Activated naive CD4-positive, alpha-beta T cell treated with anti-CD3 and anti-CD28 coated beads, Interleukin-2, amount 50 U/mL, for 16 hours (primary cell): ENCODE measurements at regions not wholly inside any gene's neighbourhood (a gene's known extent, or its start where the extent isn't known, plus 50 kb on each side); places are given as distances from the start of the nearest gene placed in this dataset.

Experiments used
- DNase-seq: peaks from one replicate; pipeline ENCODE4 v3.0.0-alpha.2; 2020

DNA sequence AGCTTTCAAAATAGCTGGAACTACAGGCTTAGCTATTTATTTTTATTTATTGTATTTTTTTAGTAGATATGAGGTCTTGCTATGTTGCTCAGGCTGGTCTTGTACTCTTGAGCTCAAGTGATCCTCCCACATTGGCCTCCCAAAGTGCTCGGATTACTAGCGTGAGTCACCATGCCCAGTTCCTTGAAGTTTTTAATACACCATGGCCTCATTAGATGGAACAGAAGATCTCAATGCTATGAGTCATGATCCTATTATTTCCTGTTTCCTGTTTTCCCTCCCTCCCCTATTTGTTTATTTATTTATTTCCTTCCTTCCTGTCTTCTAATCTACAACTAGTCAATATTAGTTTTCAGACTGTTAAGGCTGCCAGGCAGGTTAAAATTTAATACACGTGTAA is 309.0 kb downstream of the CMPK2 start:
- no peak for DNase-seq

GRCh38 chr2:6557737-6558136 is 308.0 kb downstream of the CMPK2 start:
- no peak for DNase-seq

GRCh38 chr2:6562771-6563170 is 302.9 kb downstream of the CMPK2 start:
- DNase-seq = no peak

GRCh38 chr2:6564326-6564725 is 301.4 kb downstream of the CMPK2 start:
- DNase-seq = no peak

DNA sequence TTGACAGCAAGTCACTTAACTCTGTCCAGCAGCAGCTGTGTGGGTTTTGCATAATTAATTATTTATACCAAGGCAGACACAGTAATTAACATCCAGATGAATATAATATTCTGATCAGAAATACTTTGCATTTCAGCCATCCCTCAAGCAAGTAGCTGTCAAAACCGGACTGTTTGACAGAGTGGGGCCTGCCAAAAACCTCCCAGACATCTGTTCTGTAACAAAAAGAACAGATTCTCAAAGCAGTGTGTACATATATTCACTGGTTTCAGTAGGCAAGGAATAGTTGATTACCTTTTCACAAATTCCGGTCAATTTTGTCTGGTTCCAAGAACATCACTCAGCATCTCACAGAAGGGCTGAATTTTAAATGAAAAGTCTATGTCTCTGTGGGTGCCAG is 291.6 kb downstream of the CMPK2 start:
- no peak for DNase-seq

GRCh38 chr2:6576302-6576701 is 289.4 kb downstream of the CMPK2 start:
- DNase-seq = no peak

DNA sequence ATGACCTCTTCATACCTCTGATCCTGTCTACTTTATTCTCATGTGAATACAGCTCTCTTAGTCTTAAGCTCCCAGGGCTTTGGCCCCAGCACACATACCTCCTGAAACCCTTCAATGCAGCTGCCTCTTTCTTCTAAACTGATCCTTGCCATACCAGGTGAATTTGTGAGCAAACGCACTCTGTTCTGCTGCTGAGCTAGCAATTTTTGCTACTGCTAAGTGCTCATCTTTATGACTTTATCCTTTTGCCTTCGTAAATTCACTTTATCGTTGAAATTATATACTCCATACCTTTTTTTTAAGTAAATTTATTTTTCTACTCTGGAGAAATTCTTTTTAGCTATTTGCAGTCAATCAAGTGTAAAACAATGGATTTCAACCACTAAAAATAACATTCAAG is 287.7 kb downstream of the CMPK2 start:
- DNase-seq = no peak

DNA sequence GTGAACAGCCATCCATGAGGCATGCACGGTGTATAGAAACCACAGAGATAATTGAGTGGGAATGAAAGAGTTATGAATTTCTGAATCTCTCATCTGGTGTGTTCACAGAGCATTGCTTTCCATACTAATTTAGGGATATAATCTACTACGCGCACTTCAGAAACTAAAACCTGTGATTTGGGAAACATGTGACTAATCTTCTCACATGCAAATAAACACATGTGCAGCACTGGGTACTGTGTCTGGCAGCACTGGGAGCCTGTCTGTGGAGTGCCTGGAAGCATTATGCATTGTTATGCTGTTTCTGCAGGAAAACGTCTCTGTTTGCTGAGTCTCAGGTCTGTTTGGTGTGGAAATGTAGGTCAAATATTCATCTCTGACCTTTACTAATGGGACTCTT is 287.3 kb downstream of the CMPK2 start:
- no peak for DNase-seq

DNA sequence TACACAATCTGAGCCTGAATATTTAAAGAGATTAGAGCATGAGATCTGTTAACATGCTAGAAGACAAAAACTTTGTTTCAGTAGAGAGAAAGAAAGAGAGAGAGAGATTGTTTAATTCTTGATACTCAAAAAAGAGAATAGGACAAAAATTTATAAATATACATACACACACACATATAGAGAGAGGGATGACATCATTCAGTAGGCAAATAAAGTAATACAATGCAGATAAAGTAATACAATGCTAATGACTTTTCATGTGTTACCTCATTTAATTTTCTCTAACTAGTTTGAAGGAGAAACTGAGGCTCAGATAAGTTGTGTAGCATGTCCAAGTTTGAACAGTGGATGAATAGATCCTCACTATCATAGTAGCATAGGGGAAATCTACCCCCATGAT is 286.4 kb downstream of the CMPK2 start:
- DNase-seq = no peak

DNA sequence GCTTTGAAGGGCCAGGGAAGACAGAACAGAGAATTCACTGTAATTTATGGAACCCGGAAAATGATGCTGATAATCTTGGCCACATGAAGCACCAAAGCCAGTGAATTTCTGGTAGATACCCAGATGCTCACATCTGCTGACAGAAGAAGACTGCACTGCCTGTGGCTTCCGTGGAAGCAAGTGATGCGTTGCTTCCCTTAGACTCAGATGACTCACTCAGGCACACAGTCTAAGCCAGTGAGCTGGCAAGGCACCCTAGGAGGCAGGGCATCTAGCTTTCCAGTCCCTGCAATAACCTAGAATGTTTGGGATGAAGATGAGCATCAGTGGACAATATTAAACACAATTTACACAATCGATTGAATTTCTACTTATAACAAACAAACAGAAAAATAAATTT is 284.7 kb downstream of the CMPK2 start:
- no peak for DNase-seq

- no peak for DNase-seq
These were observed 276.6 kb downstream of the CMPK2 start for GRCh38 chr2:6589150-6589549.

DNA sequence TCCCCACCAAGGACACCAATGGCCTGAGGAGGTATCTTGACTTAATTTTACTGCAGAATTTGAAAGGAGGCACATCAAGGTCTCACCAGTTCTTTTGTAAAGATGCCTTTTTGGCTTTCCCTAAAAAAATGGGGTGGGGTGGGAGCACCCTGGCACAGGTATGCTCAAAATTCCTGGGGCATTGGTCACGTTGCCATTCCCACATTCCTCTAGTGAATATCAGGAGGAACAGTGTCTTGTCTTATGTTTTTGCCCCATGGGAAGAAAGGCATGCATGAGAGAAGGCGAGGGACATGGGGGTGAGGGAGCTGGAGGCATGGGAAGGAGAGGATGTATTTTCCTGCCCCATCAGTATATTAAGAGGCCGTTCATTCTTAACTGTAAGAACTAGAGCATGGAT is 275.3 kb downstream of the CMPK2 start:
- no peak for DNase-seq

GRCh38 chr2:6602471-6602870 is 263.2 kb downstream of the CMPK2 start:
- no peak for DNase-seq

DNA sequence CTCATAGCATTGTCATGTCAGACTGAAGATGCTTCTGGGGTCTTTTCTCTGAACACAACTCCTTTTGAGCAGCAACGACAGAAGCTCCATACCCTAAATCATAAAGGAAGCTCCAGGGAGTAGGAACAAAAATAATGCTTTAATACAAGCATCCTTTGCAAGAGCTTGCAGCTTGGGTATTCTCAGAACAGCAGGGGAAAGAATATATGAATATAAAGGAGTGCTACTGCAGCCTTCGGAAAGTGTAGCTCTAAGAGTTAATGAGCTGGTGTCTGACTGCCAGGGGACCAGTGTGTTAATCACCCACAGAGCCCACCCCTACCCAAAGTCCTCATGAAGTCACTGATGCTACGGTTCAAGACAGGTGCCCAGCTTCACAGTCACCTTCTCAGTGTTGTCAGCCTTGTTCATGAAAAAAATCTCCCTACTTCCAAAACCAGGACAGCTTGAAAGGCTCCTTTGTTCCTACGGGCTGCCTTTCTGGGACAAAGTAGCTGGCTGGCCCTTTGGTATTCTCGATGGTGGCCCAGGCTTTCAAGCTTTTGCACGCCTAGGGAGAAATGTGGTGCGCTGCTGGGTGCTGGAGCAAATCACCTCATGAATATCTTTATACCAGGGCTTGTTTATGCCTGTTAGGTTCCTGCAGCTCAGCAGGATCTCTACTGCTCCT is 259.7 kb downstream of the CMPK2 start:
- no peak for DNase-seq

- no peak for DNase-seq
These were observed 247.9 kb downstream of the CMPK2 start for GRCh38 chr2:6617794-6618193.

GRCh38 chr2:6618201-6618600 is 247.5 kb downstream of the CMPK2 start:
- DNase-seq = no peak

GRCh38 chr2:6623746-6624145 is 242.0 kb downstream of the CMPK2 start:
- no peak for DNase-seq

GRCh38 chr2:6626401-6627012 is 239.2 kb downstream of the CMPK2 start:
- DNase-seq = no peak

DNA sequence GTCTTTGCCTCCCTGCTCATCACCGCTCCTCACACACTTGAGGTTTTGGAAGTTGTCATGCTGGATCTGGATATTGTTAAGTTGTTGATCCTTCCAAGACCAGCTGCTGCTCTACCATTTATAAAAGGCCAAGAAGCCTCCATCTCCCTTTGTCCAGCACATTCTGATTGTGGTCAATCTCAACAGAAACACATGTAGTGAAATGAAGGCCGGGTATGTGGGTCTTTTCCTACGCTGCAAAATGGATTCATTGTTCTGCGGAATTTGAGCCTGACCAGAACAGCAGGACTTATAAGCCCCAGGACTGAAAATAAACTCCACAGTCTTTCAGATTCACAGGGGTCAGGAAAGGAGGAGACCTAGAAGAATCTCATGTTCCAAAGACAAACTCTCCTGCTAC is 238.4 kb downstream of the CMPK2 start:
- DNase-seq = no peak

- DNase-seq = no peak
These were observed 235.5 kb downstream of the CMPK2 start for GRCh38 chr2:6630209-6630608.

- no peak for DNase-seq
These were observed 230.4 kb downstream of the CMPK2 start for GRCh38 chr2:6635296-6635695.

- no peak for DNase-seq
These were observed 228.4 kb downstream of the CMPK2 start for GRCh38 chr2:6637330-6637729.

- DNase-seq = no peak
These were observed 225.6 kb downstream of the CMPK2 start for GRCh38 chr2:6639929-6640620.

GRCh38 chr2:6640621-6641015 is 225.1 kb downstream of the CMPK2 start:
- DNase-seq = no peak

DNA sequence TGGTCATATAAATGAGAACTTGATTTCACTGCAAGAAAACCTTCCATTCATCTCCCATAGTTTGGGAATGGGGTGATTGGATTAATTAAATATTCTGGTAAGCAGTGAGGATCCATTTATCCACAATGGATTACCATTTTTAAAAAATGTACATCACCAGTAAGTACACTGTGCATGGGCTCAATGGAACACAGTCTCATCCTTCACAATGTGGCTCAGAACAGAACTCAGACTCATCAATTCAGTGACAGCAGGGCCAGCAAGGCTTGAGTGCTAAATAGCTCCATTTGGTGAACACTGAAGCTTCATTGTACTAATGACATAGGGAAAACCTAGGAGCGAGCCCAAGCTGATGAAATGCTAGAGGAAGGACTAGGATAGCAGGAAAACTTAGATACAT is 223.8 kb downstream of the CMPK2 start:
- DNase-seq = no peak
